RWPE1 (cell line): ENCODE measurements at regions not wholly inside any gene's neighbourhood (a gene's known extent, or its start where the extent isn't known, plus 50 kb on each side); places are given as distances from the start of the nearest gene placed in this dataset.
A peak's percentile ranks its signal among the peaks of the same experiment; 100 is the strongest.

ENCODE experiments used
- CTCF ChIA-PET: fragments of 350-600 bp; sonication (Branson Sonifier 250); formaldehyde crosslinking; extraction: SDS; loops from one replicate; lab custom pipeline; 2021; lab: Yijun Ruan, JAX
- POLR2A ChIA-PET: fragments of 400-600 bp; formaldehyde crosslinking; extraction: SDS; loops from one replicate; lab custom pipeline; 2020; ENCODE audit warnings: antibody characterized with exemption; ENCODE audit not compliant: low non-redundant PET; lab: Yijun Ruan, JAX
- DNase-seq: peaks from one replicate; pipeline ENCODE4 v3.0.0; 2012; ENCODE audit warnings: low spot score
- H3K27ac ChIP-seq: fragments of 450-650 bp; 2 replicates; pipeline ENCODE4 v1.5.1; 2017
- CTCF ChIP-seq: fragments of 450-650 bp; conservative IDR thresholded peaks from 2 replicates; pipeline ENCODE4 v1.5.1; 2017; ENCODE audit warnings: low read depth, mild to moderate bottlenecking

DNA sequence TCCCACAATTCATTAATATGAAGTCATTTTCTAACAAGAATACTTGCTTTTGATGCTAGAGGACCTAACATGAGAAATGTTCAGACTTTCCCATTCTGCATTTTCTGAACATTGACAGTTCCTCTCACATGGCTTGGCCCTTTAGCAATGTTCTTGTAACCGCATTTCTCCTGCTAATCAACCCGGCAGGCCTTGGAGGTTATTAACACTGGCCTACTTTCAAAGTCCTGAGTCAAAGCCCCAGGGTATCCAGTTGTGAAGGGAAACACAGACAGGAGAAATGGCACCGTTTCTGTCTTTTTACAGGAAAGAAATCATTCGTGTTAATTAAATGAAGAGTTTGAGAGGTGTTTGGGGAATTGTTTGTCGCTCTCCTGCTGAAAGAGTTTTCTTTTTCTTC, 446.5 kb upstream of the MIS18BP1 start:
- no peak for TF ChIP-seq CTCF
- CTCF ChIA-PET, result no interaction called here
- POLR2A ChIA-PET, result no interaction called here
- DNase-seq, result no peak
- no peak overlapping the region for H3K27ac ChIP-seq

- ChIA-PET CTCF (interaction anchor here (0.5 kb wide), 2 partner anchors 143 to 340 kb away, joined by 3 read pairs; no protein-coding TSS in a partner anchor), POLR2A (no interaction called here)
- TF ChIP-seq CTCF, result no peak
- no peak for DNase-seq
- no peak overlapping the region for H3K27ac ChIP-seq
These were observed 445.6 kb upstream of the MIS18BP1 start for GRCh38 chr14:45698462-45699134.

DNA sequence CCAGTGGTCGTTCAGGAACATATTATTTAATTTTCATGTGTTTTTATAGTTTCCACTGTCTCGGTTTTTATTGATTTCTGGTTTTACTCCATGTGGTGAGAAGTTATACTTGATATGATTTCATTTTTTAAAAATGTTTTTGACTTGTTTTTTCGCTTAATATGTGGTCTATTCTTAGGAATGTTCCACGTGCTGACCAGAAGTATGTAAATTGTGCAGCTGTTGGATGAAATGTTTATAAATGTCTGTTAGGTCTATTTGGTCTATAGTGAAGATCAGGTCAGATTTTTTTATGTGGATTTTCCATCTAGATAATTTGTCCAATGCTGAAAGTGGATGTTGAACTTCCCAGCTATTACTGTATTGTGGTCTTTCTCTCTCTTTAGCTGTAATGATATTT, 433.8 kb upstream of the MIS18BP1 start:
- no peak for DNase-seq
- no peak overlapping the region for H3K27ac ChIP-seq
- ChIA-PET CTCF (no interaction called here), POLR2A (no interaction called here)
- TF ChIP-seq CTCF, result no peak

DNA sequence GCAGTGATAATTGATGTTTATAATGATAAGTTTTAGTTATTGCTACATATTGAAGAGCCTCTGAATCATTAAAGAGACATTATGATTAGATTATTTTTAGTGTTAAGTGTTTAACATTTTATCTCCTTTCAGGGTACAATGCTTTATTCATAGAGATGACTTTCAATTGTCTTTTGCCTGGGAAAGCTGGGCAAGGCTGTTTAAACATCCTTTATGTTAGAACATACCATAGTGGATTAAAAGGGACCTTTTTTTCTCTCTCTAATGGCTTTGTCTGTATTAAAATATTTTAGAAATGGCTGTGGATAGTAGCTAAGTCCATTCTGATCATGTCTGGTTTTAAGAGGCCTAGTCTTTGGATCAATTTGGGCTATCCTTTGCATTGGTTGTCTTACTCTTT, 427.5 kb upstream of the MIS18BP1 start:
- no peak overlapping the region for H3K27ac ChIP-seq
- no peak for TF ChIP-seq CTCF
- DNase-seq, result no peak
- ChIA-PET POLR2A (no interaction called here), CTCF (interaction anchor here (0.6 kb wide), 1 partner anchor 43 kb away, joined by 3 read pairs; no protein-coding TSS in a partner anchor)

- no peak for TF ChIP-seq CTCF
- DNase-seq, result peak; percentile 69
- CTCF ChIA-PET, result interaction anchor here (0.6 kb wide), 2 partner anchors 43 to 395 kb away, joined by 3 to 6 read pairs; no protein-coding TSS in a partner anchor
- no peak overlapping the region for H3K27ac ChIP-seq
- POLR2A ChIA-PET, result no interaction called here
These were observed 426.9 kb upstream of the MIS18BP1 start for GRCh38 chr14:45679853-45680252.

- ChIA-PET CTCF (no interaction called here), POLR2A (no interaction called here)
- no peak for DNase-seq
- no peak for TF ChIP-seq CTCF
- no peak overlapping the region for H3K27ac ChIP-seq
These were observed 425.2 kb upstream of the MIS18BP1 start for GRCh38 chr14:45678163-45678562.
